Natural killer cell treated with Interleukin-12 subunit alpha and Interleukin-12 subunit beta and Interleukin-15 and Interleukin-18, amount 100 ng/mL, for 72 hours (primary cell): ENCODE measurements at regions not wholly inside any gene's neighbourhood (a gene's known extent, or its start where the extent isn't known, plus 50 kb on each side); places are given as distances from the start of the nearest gene placed in this dataset.

ENCODE experiments used
- ATAC-seq, 2 donors: fragments of 150-1000 bp; cut with Tn5 transposase in 1 of 2; sonication (Bioruptor Pico), chemical (Tn5 transposase) in 1 of 2; 2 replicates each; pipeline ENCODE4 v1.10.0; 2021
- DNase-seq: peaks from one replicate; pipeline ENCODE4 v3.0.0; 2022; ENCODE audit warnings: low spot score
- H3K27ac Mint-ChIP-seq, 2 donors: 1 replicate in 1 of 2; 2 replicates in 1 of 2; pipeline ENCODE4 v1.8.0; 2022; ENCODE audit warnings: mixed read lengths in 2 of 2, mild to moderate bottlenecking in 1 of 2, moderate library complexity in 1 of 2
- H3K27me3 Mint-ChIP-seq, 2 donors: 1 replicate in 1 of 2; 2 replicates in 1 of 2; pipeline ENCODE4 v1.8.0; 2022; ENCODE audit warnings: mixed read lengths in 2 of 2
- H3K36me3 Mint-ChIP-seq: one replicate; pipeline ENCODE4 v1.8.0; 2022; ENCODE audit warnings: mixed read lengths
- H3K4me1 Mint-ChIP-seq, 2 donors: 1 replicate in 1 of 2; 2 replicates in 1 of 2; pipeline ENCODE4 v1.8.0; 2022; ENCODE audit warnings: low read depth in 2 of 2, mixed read lengths in 2 of 2, mild to moderate bottlenecking in 1 of 2
- H3K4me3 Mint-ChIP-seq: one replicate; pipeline ENCODE4 v1.8.0; 2022; ENCODE audit warnings: mixed read lengths
- H3K9me3 Mint-ChIP-seq: 2 replicates; pipeline ENCODE4 v1.8.0; 2022; ENCODE audit warnings: mixed read lengths

DNA sequence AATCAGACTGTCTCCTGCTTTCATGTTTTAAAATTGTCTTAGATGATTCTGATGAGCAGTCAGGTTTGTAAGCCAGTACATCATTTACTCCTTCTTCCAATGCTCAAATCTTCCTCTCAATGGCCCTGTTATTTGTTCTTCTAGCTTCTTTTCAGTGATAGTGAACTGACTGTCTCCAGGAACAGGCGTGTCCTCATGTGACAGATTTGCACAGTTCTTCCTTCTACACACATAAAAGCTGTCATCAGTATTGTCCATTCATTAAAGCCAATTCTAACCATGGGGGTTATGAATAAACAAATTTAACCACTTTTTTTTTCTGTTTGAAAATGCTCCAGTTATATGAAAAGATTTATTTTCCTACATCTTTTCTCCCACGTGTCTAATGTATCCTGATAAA, 308.7 kb upstream of the SORCS1 start:
- DNase-seq (no peak), ATAC-seq (no peak)
- Mint-ChIP-seq H3K36me3 (no peaks in the 10 kb centered on the region), H3K27ac (no peak overlapping the region), H3K4me3 (no peak overlapping the region), H3K9me3 (peaks cover 10% of the 10 kb centered on the region), H3K27me3 (no peaks in the 10 kb centered on the region), H3K4me1 (no peaks in the 10 kb centered on the region)

DNA sequence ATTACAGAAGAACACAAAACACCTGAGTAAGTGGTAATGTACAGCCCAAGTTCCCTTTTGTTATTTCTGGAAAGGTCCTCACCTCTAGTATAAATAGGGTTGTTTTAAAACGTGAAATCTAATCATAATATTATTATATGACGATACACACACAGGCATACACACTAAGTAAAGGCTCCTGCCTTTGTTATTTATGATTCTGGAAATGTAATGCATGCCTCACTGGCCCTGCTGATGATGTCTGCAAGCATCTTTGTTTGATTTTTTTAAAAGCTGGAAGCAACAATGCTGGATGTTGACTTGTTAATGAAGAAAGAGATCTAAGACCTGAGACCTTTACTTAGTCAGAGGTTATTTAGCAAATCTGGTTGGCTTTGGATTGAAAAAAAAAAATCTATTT, 307.4 kb upstream of the SORCS1 start:
- Mint-ChIP-seq H3K4me3 (no peak overlapping the region), H3K36me3 (no peaks in the 10 kb centered on the region), H3K27me3 (no peaks in the 10 kb centered on the region), H3K27ac (no peak overlapping the region), H3K4me1 (no peaks in the 10 kb centered on the region), H3K9me3 (peaks cover 10% of the 10 kb centered on the region)
- ATAC-seq (no peak), DNase-seq (no peak)

DNA sequence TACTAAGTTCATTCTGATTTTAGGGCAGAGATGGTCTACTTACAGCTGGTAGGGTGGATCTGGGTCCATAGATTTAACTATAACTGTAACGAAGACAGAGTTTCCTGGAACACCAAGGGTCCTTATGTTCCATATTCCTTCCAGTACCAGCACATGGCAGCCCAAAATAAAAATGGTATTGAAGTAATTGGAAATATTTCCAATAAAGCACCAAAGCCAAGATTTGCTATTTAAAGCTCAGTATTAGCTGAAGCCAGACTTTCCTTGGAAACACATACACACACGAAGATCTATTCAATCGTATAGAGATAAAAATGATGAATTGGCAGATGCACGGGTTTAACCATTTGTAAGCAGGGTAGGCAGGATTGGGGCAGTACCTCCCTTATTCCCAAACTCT, 289.1 kb upstream of the SORCS1 start:
- H3K4me3 Mint-ChIP-seq, result no peak overlapping the region
- no peaks in the 10 kb centered on the region for H3K27me3 Mint-ChIP-seq
- no peaks in the 10 kb centered on the region for H3K4me1 Mint-ChIP-seq
- no peak overlapping the region for H3K27ac Mint-ChIP-seq
- peaks cover 9% of the 10 kb centered on the region for H3K9me3 Mint-ChIP-seq
- ATAC-seq (no peak), DNase-seq (no peak)
- no peaks in the 10 kb centered on the region for H3K36me3 Mint-ChIP-seq

DNA sequence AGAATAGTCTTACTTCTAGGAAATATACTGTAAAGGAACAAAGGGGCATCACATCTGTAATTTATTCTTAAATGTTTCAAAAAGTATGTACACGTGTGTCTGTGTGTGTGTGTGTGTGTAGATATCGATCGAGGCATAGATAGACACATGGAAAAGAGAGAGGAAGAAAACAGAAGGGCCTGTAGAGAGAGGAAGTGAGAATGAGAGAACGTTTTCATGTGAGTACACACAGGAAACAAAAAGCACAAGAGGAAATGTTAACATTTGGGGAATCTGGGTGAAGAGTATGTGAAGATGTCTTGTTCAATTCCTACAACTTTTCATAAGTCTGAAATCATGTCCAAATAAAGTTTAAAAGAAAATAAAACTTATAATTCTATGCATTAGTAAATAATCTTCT, 286.5 kb upstream of the SORCS1 start:
- Mint-ChIP-seq H3K27ac (no peak overlapping the region), H3K36me3 (no peaks in the 10 kb centered on the region)
- ATAC-seq, result no peak

DNA sequence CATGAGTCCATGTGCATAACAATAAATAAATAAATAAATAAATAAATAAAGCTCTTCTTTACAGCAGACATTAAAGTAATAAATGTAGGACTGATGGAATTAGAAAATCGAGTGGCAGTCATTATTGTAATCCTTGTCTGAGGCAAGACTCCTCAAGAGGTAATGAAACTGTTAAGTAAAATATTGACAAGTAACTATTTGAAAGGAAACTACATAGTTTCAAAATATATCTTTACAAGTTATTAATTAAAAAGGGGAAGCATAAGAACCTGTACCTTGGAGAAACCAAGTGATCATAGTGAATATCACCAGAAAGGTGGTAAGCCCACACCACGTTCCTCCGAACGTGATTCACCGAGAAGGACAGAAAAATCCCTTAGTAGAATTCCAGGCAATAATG, 285.6 kb upstream of the SORCS1 start:
- no peak for ATAC-seq
- Mint-ChIP-seq H3K36me3 (no peaks in the 10 kb centered on the region), H3K4me3 (no peak overlapping the region)

More for the DNA sequence above, 286.5 kb upstream of the SORCS1 start:
- H3K27me3 Mint-ChIP-seq, result no peaks in the 10 kb centered on the region
- no peaks in the 10 kb centered on the region for H3K4me1 Mint-ChIP-seq
- H3K4me3 Mint-ChIP-seq, result no peak overlapping the region
- peaks cover 7% of the 10 kb centered on the region for H3K9me3 Mint-ChIP-seq
- no peak for DNase-seq

DNA sequence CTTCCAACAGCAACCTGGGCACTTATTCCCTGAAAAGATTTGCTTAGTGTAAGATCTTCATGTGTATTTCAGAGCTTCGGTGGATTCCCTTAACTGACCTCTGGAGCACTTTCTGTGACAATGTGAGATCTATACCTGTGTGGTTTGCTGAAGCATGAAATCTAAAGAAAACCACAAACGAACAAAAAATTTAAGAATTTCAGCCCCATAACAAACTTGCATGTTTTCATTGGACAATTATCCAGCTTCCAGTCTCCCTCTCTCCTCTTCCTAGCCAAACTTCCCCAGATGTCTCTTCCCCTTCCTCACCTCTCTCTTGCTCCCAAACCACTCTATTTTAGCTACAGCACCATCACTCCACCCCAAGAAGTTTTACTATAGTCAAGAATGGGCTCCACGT, 279.9 kb upstream of the SORCS1 start:
- no peaks in the 10 kb centered on the region for H3K27me3 Mint-ChIP-seq
- ATAC-seq (no peak), DNase-seq (no peak)
- H3K9me3 Mint-ChIP-seq, result peaks cover 7% of the 10 kb centered on the region
- H3K27ac Mint-ChIP-seq, result no peak overlapping the region
- H3K4me3 Mint-ChIP-seq, result no peak overlapping the region
- no peaks in the 10 kb centered on the region for H3K36me3 Mint-ChIP-seq
- no peaks in the 10 kb centered on the region for H3K4me1 Mint-ChIP-seq

More for the DNA sequence above, 285.6 kb upstream of the SORCS1 start:
- H3K4me1 Mint-ChIP-seq, result no peaks in the 10 kb centered on the region
- H3K27me3 Mint-ChIP-seq, result no peaks in the 10 kb centered on the region
- DNase-seq, result no peak
- H3K9me3 Mint-ChIP-seq, result peaks cover 5% of the 10 kb centered on the region
- H3K27ac Mint-ChIP-seq, result no peak overlapping the region

DNA sequence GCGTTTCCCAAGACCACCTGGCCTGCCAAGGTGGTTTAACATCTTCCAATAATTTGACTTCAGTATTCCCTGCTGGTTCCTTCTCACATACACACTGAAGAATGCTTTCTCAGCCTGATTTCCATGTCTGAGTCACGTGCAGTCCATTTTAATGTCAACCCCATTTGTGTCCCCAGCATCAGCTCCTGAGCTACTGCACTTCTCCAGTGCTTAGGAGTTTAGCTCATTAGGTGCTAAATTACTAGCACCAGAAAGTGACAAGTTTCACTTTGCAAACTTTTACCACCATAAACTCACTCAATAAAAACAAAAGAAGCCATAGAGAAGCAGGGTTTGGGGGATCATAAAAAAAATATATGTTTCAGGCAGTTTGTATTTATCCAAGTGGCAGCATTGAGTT, 279.3 kb upstream of the SORCS1 start:
- no peaks in the 10 kb centered on the region for H3K4me1 Mint-ChIP-seq
- ATAC-seq, result no peak
- H3K27me3 Mint-ChIP-seq, result no peaks in the 10 kb centered on the region
- peaks cover 7% of the 10 kb centered on the region for H3K9me3 Mint-ChIP-seq
- no peak overlapping the region for H3K4me3 Mint-ChIP-seq
- H3K27ac Mint-ChIP-seq, result no peak overlapping the region
- no peak for DNase-seq
- H3K36me3 Mint-ChIP-seq, result no peaks in the 10 kb centered on the region

DNA sequence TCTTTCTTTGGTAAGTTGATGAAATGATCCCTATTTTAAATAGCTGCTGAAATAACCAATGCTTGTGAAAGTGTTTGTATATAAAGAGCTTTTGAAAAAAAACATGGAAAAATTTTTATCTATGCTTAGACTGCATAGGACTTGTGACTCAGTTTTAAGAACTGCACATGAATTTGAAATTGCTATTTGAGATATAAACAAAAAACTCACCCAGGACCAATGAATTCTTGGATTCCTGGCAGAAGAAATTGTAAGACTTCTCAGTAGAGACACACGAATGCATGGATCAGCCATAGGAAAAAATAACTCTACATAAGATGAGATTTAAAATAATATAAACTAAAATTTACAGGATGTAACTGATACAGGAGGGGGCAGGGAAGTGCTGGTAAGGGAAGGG, 278.8 kb upstream of the SORCS1 start:
- Mint-ChIP-seq H3K36me3 (no peaks in the 10 kb centered on the region), H3K4me3 (no peak overlapping the region), H3K27ac (no peak overlapping the region), H3K9me3 (peaks cover 7% of the 10 kb centered on the region), H3K4me1 (no peaks in the 10 kb centered on the region), H3K27me3 (no peaks in the 10 kb centered on the region)
- ATAC-seq, result no peak
- DNase-seq, result no peak

DNA sequence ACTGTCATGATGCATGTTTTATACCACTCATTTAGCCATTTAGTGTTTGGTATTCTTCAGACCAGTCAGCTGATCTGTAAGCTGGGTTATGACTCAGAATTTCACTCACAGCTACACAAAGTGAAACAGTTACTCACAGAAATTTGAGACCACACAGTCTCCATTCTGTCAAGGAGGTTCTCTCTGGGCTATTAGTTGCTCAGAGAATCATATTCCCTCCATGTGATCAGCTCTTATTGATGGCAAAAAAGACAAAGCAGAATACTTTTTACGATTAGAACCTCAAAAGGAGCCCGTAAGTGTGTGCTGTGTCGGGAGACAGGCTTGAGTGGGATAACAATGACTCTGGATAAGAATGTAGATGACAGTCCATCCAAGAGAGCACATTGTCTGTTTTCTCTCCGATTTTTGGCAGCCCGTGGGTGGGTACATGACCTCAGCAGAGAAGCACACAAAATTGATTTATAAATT, 277.6 kb upstream of the SORCS1 start:
- Mint-ChIP-seq H3K36me3 (no peaks in the 10 kb centered on the region), H3K4me3 (no peak overlapping the region), H3K4me1 (no peaks in the 10 kb centered on the region), H3K9me3 (peaks cover 11% of the 10 kb centered on the region), H3K27ac (no peak overlapping the region), H3K27me3 (no peaks in the 10 kb centered on the region)
- peak in 1 of 2 donors; percentile 52 for ATAC-seq
- no peak for DNase-seq

DNA sequence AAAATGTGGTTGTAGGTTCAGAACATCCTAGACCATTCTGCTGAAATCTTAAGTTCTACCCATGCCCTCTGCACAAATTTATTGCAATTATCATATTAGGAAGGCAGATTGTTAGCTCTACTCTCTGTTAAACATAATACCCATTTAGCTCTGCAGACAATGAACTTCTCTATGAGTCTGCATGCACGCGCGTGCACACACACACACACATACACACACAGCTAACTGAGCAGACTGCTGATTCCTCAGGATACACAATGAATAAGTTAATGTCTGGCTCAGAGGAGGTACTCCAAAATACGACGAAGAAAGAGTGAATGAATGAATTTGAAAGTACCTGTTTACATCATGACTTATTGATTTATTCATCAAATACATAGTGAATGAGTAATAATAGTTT, 276.2 kb upstream of the SORCS1 start:
- H3K27me3 Mint-ChIP-seq, result peaks cover 0 to 2% of the 10 kb centered on the region in 2 donors
- H3K27ac Mint-ChIP-seq, result no peak overlapping the region
- H3K9me3 Mint-ChIP-seq, result peaks cover 16% of the 10 kb centered on the region

DNA sequence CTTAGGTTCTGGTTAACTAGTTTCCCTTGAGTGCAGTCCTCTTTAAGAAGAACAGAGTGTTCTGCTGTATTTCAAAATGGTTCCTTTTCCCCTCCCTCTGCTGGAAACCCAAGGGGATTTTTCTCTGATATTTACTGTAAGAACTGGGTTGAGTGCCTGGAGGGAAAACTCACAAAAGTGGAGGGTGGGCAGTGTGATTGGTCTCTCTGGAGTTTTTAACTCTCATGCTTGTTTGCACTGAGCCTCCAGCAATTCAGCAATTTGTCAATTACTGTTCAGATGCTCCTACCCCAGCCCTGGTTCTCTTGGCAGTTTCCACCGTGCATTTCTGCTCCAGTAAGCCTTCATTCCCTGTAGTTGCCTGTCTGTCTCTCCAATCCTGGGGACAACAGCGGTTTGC, 273.4 kb upstream of the SORCS1 start:
- Mint-ChIP-seq H3K27ac (no peak overlapping the region), H3K4me3 (no peak overlapping the region), H3K4me1 (no peaks in the 10 kb centered on the region), H3K36me3 (no peaks in the 10 kb centered on the region), H3K9me3 (peaks cover 16% of the 10 kb centered on the region), H3K27me3 (peaks cover 0 to 2% of the 10 kb centered on the region in 2 donors)
- ATAC-seq (no peak), DNase-seq (no peak)

More for the DNA sequence above, 276.2 kb upstream of the SORCS1 start:
- no peak overlapping the region for H3K4me3 Mint-ChIP-seq
- ATAC-seq (no peak), DNase-seq (no peak)
- no peaks in the 10 kb centered on the region for H3K36me3 Mint-ChIP-seq
- H3K4me1 Mint-ChIP-seq, result no peaks in the 10 kb centered on the region

DNA sequence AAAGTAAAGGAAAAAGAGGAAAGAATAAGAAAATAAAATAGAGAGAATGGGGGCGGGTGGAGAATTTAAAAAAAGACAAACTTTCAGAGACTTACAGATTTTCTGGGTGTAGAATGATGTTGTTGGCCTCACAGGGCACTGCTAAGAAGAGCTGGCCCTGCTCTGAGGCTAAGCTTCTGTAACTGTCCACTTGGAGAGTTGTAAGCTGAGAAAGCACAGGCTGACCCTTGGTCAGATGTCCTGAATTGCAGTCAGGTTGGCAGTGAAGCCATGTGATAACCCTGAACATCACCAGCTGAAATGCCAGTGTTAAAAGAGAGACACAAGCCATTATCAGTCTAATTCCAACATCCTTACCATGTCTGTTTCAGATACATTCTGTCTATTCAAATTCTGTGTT, 272.1 kb upstream of the SORCS1 start:
- ATAC-seq, result no peak
- no peak overlapping the region for H3K27ac Mint-ChIP-seq
- no peaks in the 10 kb centered on the region for H3K4me1 Mint-ChIP-seq

DNA sequence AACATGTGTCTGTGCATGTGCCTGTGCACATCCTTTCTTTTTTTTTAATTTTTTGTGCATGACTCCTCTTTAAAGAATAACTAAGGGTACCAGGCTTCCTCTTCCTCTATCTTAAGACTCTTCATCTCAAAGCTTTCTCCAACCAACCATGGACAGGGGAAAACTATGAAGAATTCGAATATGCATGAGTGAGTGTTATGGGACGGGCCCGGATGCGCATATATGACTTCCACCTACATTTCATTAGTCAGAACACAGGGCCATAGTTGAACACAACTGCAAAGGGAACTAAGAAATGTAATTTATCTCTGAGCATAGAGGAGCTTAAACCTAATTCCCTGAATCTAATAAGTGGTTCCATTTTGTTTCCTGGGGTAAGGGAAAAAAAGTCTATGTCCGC, 270.3 kb upstream of the SORCS1 start:
- Mint-ChIP-seq H3K36me3 (no peaks in the 10 kb centered on the region), H3K9me3 (peaks cover 16% of the 10 kb centered on the region)

More for the DNA sequence above, 272.1 kb upstream of the SORCS1 start:
- H3K4me3 Mint-ChIP-seq, result no peak overlapping the region
- H3K27me3 Mint-ChIP-seq, result peaks cover 0 to 2% of the 10 kb centered on the region in 2 donors
- DNase-seq, result no peak
- no peaks in the 10 kb centered on the region for H3K36me3 Mint-ChIP-seq
- H3K9me3 Mint-ChIP-seq, result peaks cover 16% of the 10 kb centered on the region

DNA sequence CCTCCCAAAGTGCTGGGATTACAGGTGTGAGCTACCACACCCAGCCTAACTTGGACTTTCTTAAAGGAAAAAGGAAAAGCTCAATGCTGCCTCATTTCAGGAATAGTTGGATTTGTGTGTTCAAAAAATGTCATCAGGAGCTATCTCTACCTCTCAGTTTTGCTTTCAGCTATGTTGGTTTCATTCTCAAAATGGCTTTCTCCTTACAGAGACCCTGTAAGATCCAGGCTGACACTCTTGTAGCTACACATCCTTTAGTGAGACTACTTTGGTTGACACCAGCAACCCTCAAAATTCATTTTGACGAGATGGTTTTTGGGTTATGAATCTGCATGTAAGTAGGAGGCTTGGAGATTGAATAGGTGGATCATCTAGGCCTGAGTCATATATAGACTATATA, 269.7 kb upstream of the SORCS1 start:
- no peaks in the 10 kb centered on the region for H3K36me3 Mint-ChIP-seq
- no peak for DNase-seq
- H3K27me3 Mint-ChIP-seq, result peaks cover 0 to 2% of the 10 kb centered on the region in 2 donors
- no peak overlapping the region for H3K4me3 Mint-ChIP-seq
- H3K4me1 Mint-ChIP-seq, result no peaks in the 10 kb centered on the region
- peaks cover 16% of the 10 kb centered on the region for H3K9me3 Mint-ChIP-seq
- ATAC-seq, result peak in 1 of 2 donors; percentile 27
- no peak overlapping the region for H3K27ac Mint-ChIP-seq

More for the DNA sequence above, 270.3 kb upstream of the SORCS1 start:
- H3K27ac Mint-ChIP-seq, result no peak overlapping the region
- peaks cover 0 to 2% of the 10 kb centered on the region in 2 donors for H3K27me3 Mint-ChIP-seq
- DNase-seq (no peak), ATAC-seq (no peak)
- H3K4me1 Mint-ChIP-seq, result no peaks in the 10 kb centered on the region
- H3K4me3 Mint-ChIP-seq, result no peak overlapping the region

DNA sequence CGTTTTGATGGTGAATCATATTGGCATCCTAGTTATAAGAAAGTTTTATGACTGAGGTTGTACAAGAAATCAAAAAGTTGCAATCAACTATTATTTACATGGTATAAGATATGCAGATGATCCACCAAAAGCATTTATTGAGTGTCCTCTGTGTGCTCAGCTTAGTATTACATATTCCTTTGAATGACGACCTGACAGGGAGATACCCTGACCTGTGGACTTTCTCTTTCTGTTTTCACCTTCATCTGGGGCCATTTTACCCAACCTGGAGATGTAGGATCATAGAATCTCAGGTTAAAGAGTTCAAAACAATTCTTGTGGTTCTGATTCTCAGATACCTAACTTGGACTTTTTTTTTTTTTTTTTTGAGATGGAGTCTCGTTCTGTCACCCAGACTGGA, 269.1 kb upstream of the SORCS1 start:
- H3K27me3 Mint-ChIP-seq, result peaks cover 0 to 2% of the 10 kb centered on the region in 2 donors
- H3K4me1 Mint-ChIP-seq, result no peaks in the 10 kb centered on the region
- ATAC-seq (no peak), DNase-seq (no peak)
- H3K9me3 Mint-ChIP-seq, result peaks cover 16% of the 10 kb centered on the region
- H3K36me3 Mint-ChIP-seq, result no peaks in the 10 kb centered on the region
- H3K27ac Mint-ChIP-seq, result no peak overlapping the region
- H3K4me3 Mint-ChIP-seq, result no peak overlapping the region
